T-helper 1 cell (primary cell): ENCODE measurements at regions not wholly inside any gene's neighbourhood (a gene's known extent, or its start where the extent isn't known, plus 50 kb on each side); places are given as distances from the start of the nearest gene placed in this dataset.

Experiments used
- DNase-seq, 5 donors: peaks; one replicate each; pipeline ENCODE4 v3.0.0-alpha.2; 2012 to 2020

DNA sequence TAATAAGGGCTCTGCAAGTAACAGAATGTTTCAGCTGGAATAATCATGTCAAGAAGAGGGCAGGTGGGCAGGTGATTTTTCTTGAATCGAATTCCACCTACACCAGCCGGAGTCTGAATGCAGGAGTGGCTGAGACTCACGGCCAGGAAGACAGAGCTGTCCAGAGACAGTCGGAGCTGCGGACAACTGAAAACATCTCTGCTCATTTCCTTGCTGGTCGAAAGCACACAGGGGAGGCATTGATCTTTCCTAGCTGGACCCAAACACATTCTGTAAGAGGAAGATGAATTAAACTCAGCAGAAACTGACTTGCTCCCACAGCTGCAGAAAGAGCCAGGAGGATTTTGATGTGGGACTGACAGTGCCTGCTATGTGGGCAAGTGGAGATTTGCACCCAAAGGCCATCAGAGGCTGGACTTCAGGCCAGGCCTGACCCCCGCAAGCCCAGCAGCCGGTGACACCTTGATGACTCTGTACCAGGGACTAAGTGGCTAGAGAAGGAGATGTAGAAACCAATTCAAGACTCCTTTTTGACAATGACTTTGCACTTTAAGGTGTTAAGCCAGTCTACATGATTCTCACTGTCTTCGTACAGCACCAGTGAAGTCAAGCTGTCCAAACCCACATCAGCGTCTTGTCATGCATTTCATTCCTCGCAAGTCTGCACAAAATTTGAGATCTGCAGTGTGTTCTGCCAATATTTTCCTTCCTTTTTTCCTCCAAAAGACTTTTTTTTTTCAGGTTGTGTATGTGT is 169.4 kb downstream of the TEX36 start:
- DNase-seq = no peak

GRCh38 chr10:125510998-125511397 is 172.0 kb downstream of the TEX36 start:
- DNase-seq = no peak

GRCh38 chr10:125505648-125506047 is 177.3 kb downstream of the TEX36 start:
- DNase-seq = no peak

DNA sequence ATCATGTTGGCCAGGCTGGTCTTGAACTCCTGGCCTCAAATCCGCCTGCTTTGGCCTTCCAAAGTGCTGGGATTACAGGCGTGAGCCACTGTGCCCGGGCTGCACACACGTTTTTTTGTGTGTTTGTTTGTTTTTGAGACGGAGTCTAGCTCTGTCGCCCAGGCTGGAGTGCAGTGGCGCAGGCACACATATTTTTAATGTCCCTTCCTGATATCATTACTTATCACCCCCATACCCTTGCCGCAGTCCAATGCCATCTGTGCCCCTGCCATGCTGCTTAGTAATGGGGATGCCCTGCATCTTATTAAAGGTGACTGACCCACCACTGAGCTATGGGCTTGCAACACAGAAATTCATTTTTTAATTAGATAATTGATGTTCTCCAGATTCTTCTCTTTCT is 180.7 kb downstream of the TEX36 start:
- DNase-seq = no peak

DNA sequence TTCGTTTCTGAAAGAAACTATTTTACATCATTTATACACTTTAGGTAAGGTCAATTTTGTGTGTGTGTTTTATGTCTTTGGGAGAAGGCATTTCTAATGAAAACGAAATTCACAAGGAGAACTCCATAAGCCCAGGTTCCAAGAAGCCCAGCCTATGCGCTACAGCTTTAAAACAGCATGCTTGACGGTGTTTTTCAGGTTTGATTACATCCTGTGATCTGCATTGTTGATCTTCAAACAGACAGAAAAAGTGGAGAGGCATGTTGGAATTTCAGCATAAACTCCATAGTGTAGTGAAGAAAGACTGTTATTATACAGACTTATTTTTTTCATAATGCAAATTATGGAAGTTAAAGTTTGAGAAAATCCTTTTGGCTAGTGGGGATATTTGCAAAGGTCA is 187.6 kb downstream of the TEX36 start:
- no peak for DNase-seq

GRCh38 chr10:125494651-125495239 is 188.2 kb downstream of the TEX36 start:
- DNase-seq = no peak

DNA sequence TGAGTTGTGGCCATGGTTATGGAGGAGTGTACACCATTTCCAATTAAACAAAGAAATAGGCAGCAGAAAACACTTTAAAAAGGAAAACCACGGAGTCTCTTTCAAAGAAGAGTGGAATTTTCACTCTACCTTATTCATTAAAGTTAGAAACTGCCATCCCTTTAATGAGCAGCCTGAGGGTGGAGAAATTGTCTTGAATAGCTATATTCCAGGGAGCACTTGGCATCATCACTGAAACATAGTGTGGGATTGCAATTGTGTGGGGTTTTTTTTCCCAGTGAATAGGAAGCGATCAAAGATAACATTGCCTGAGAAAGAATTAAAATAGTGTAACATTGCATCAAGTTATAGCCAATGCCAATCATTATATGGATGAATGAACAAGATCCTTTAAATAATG is 191.6 kb downstream of the TEX36 start:
- DNase-seq = no peak

DNA sequence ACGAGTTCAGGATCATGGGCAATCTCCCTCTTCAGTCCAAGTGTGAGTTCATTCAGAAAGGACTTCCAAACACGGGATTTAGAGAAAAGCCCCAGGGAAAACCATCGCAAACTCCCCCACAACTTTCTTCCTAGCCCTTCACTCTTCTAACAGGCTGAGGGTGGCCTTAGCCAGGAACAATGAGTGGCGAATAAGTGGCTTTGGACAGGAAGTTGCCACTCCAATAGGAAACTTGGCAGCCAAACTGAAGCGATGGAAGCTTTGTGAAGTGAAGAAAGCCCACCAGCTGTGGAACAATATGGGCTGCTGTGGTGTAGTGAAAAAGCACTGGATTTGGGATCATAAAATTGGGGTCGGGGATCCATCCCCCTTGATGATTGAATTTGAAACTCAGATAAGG is 193.2 kb downstream of the TEX36 start:
- DNase-seq = no peak

- no peak for DNase-seq
Measured at GRCh38 chr10:125485665-125486064, 197.3 kb downstream of the TEX36 start.

- no peak for DNase-seq
Measured at GRCh38 chr10:125484035-125484732, 198.8 kb downstream of the TEX36 start.

DNA sequence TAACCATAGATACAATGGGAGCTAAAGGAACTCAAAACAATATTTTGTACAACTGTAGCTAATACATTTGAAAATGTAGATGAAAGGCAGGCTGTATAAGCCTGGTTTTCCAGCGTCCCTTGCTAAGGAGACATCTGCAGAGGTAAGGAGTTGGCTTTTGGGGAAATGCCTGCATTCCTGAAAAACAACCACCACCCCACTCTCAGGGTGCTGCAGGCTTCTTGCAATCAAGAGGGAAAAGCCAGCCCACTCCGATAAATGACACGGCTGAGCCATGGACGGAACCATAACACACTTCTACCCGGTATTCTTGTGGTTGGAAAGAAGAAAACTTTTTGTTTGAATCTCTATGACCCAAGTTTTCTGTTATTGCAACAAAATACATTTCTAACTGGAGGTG is 200.3 kb downstream of the TEX36 start:
- no peak for DNase-seq

GRCh38 chr10:125482108-125482507 is 200.9 kb downstream of the TEX36 start:
- no peak for DNase-seq

- no peak for DNase-seq
Measured at GRCh38 chr10:125479059-125479458, 203.9 kb downstream of the TEX36 start.

DNA sequence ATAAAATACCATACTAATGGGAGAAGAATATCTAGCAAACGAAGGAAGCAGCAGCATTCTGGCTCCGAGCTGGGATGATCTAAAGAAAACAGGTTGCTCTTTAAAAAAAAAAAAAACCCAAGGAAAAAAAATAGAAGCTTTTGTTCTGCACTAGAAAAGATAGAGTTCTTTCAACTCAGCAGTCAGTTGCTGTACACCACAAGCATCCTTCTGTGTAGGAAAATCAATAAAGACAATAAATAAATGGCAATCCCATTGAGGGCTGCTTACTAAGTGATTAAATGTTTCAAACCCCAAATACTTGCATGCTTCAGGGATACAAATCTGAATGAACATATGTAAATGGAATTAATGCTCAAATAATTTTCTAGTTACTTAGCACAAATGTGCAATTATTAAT is 207.1 kb downstream of the TEX36 start:
- no peak for DNase-seq

GRCh38 chr10:125473143-125473793 is 209.7 kb downstream of the TEX36 start:
- no peak for DNase-seq

DNA sequence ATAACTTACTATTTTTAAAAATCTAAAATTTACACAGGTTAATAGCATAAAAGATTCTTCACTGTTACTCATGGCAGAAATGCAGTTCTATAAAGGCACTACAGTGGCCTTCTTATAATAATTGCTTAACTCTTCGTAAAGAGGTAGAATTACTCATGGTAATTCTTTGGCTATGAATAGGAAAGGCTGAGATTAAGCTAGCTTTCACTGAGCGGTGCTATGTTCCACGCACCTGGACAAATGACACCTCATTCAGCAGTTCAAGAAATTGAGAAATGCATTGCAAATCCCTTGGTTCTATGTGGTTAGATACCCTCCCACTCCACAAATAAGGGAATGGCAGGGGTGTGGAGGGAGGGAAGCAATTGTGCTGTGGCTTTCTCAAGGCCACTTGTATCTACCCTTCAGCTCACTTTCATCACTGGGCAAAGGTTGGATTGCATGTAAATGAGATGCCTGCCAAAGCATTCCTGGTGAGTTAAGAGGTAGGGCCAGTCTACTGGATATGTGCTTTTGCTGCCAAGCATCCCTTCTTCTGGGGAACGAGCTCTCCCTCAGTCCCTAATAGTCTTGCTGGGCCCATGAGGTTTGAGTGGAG is 210.9 kb downstream of the TEX36 start:
- no peak for DNase-seq

- DNase-seq = no peak
Measured at GRCh38 chr10:125468278-125468677, 214.7 kb downstream of the TEX36 start.

DNA sequence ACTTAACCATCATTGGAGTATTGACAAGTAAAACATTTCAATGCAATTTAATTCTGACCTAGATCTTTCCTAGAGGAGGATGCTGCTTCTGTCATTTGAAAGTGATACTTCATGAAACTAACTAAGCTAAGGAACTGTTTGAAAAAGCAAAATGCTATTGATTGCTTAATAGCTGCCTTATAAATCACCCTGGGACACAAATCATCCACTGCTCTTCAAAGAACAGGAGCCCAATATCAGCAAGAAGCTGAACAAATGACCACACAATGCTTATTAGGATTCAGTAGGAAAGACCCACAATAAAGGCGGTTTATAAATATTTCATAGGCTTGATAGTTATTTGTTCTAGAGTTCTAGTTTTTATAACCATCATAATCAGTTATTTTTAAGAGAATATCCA is 216.3 kb downstream of the TEX36 start:
- DNase-seq = no peak

- no peak for DNase-seq
Measured at GRCh38 chr10:125462845-125463244, 220.1 kb downstream of the TEX36 start.

DNA sequence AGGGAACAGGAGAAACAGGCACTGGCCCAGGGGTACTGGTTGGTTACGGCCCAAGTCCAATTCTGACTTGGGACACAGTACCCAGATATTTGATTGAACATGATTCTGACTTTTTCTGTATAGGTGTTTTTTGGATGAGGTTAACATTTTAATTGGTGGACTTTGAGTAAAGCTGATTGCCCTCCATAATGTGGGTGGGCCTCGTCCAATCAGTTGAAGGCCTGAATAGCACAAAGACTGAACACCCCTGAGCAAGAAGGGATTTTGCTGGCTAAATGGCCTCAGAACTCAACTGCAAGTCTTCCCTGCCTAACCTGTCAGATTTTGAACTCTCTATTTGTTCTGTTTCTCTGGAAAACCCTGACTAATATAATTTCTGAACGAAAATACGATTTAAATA is 222.6 kb downstream of the TEX36 start:
- DNase-seq = no peak

DNA sequence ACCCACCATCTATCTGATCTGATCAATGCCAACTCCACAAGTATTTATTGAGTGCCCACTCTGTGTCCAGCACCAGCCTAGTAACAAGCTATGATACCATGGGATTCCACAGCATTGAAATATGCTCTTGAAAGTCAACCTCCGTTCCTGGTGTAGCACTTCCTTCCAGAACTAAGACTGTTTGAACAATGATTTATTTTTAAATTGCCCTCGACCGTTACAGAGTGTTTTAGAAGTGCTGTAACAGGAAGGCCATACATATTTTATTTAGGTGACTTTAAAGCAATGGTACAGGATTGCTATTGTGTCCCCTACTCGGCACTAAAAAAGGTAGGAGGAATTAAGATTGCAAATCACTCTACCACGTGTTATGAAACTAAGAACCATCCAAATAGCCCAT is 225.6 kb downstream of the TEX36 start:
- DNase-seq = no peak

GRCh38 chr10:125455855-125456254 is 227.1 kb downstream of the TEX36 start:
- DNase-seq = no peak

DNA sequence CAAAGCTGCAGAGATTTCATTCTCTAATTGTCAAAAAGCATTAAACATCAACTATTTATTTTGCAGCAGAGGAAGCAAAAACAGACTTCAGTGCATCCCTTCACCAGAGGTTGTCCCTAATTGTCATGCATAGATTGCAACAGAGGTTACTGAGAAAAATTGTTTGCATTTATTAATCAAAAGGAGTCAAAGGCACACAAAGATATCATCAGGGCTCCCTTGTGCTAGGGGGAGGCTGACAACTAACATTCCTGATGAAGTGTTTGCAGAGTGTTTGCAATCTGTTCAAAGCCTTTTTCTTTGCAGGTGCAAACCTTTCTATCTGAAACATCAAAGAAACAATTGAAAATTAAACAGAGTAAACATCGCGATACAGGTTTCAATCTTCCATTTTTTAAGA is 227.5 kb downstream of the TEX36 start:
- DNase-seq = no peak
